ENCODE measurements at regions not wholly inside any gene's neighbourhood (a gene's known extent, or its start where the extent isn't known, plus 50 kb on each side); places are given as distances from the start of the nearest gene placed in this dataset.
A peak's percentile ranks its signal among the peaks of the same experiment; 100 is the strongest.

DNA sequence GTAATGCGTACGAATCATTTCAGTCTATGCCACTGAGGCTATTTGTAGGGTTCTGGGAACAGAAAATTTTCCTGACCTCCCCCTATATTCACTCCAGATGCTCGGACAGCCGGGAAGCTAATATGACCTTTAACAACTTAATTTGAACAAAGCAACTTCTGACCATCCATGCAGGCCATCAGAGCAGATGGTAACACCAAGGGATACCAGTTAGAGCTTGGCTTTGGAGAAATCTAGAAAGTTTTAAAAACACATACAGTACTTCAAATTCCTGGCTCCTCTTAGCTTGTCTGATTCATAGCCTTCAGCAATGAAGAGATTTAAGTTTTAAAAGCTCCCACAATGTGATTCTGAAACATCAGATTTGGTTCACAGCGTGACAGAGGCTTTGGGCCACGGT is 257.3 kb downstream of the GPAM start:
- Histone ChIP-seq H3K4me3 (no peak overlapping the region), H3K4me1 (ENCODE audit: insufficient read depth) (peaks cover 11% of the 10 kb centered on the region), H3K79me2 (replicated peaks; ENCODE audit: insufficient read depth) (no peaks in the 10 kb centered on the region), H3K27me3 (ENCODE audit: insufficient read depth) (no peaks in the 10 kb centered on the region), H3K36me3 (ENCODE audit: insufficient read depth) (no peaks in the 10 kb centered on the region), H3K9me2 (ENCODE audit: insufficient read depth) (peaks cover 17% of the 10 kb centered on the region; the same call in 1 of the 2 replicates), H4K20me1 (replicated peaks; ENCODE audit: insufficient read depth) (no peaks in the 10 kb centered on the region), H3K27ac (ENCODE audit: low read depth) (no peak overlapping the region), H3F3A (replicated peaks; ENCODE audit: low read depth) (no peaks in the 10 kb centered on the region), H3K4me2 (no peak overlapping the region), H2AFZ (no peak overlapping the region)
- TF ChIP-seq POLR2AphosphoS5 (IDR thresholded peaks at IDR 0.05; ENCODE audit: low read depth) (no peak), EZH2phosphoT487 (IDR thresholded peaks at IDR 0.05; ENCODE audit: unreplicated experiment) (no peak), NANOG (IDR thresholded peaks at IDR 0.05; ENCODE audit: borderline replicate concordance) (no peak), ZNF114 (CRISPR knock-in tag; IDR thresholded peaks at IDR 0.05) (no peak), EZH2 (IDR thresholded peaks at IDR 0.05; ENCODE audit: low read depth, unreplicated experiment) (no peak)
- TF ChIP-seq, protein P1, sequence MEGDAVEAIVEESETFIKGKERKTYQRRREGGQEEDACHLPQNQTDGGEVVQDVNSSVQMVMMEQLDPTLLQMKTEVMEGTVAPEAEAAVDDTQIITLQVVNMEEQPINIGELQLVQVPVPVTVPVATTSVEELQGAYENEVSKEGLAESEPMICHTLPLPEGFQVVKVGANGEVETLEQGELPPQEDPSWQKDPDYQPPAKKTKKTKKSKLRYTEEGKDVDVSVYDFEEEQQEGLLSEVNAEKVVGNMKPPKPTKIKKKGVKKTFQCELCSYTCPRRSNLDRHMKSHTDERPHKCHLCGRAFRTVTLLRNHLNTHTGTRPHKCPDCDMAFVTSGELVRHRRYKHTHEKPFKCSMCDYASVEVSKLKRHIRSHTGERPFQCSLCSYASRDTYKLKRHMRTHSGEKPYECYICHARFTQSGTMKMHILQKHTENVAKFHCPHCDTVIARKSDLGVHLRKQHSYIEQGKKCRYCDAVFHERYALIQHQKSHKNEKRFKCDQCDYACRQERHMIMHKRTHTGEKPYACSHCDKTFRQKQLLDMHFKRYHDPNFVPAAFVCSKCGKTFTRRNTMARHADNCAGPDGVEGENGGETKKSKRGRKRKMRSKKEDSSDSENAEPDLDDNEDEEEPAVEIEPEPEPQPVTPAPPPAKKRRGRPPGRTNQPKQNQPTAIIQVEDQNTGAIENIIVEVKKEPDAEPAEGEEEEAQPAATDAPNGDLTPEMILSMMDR (conservative IDR thresholded peaks at IDR 0.05; ENCODE audit: low read depth in 2 of 2), result no peak
- no peak for ATAC-seq
- Mint-ChIP-seq H3K4me3 (no peak overlapping the region), H3K36me3 (ENCODE audit: low read depth) (no peaks in the 10 kb centered on the region), H3K4me1 (peaks cover 9% of the 10 kb centered on the region), H3K27me3 (ENCODE audit: insufficient read depth, low read depth, poor library complexity) (no peaks in the 10 kb centered on the region), H3K27ac (no peak overlapping the region), H3K9me3 (peaks cover 2% of the 10 kb centered on the region; the same call in 1 of the 3 replicates)
- DNase-seq (ENCODE audit: low spot score), result no peak

DNA sequence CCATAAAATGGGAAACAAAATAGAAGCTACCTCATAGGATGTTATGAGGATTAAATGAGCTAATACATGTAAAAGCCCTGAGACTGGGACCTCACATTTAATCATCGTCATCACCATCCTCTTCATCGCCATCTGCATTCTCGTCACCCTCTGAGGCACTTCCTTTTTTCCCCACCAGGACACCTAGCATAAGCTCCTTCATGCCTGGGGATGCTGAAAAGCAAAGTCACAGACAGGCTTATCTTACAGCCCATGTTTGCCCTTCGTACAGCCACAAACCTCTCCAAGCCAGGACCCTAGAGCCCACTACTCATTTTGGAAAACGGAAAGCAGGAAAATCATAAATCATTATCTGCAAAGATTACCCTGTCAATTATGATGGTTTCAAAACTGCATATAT is 249.6 kb downstream of the GPAM start:
- H3K9me3 Mint-ChIP-seq, result peaks cover 10% of the 10 kb centered on the region; the same call in 2 of the 3 replicates
- H3K9me2 ChIP-seq (ENCODE audit: insufficient read depth), result peaks cover 19% of the 10 kb centered on the region
- H3K36me3 Mint-ChIP-seq (ENCODE audit: low read depth), result no peaks in the 10 kb centered on the region; the same call in 2 of the 3 replicates
- no peaks in the 10 kb centered on the region; the same call in 1 of the 2 replicates for H3K4me1 ChIP-seq (ENCODE audit: insufficient read depth)
- H3F3A ChIP-seq (replicated peaks; ENCODE audit: low read depth), result no peaks in the 10 kb centered on the region
- H3K27me3 ChIP-seq (ENCODE audit: insufficient read depth), result no peaks in the 10 kb centered on the region
- H3K4me3 Mint-ChIP-seq, result no peak overlapping the region
- no peak overlapping the region for H3K27ac Mint-ChIP-seq
- ATAC-seq, result peak; percentile 44
- H4K20me1 ChIP-seq (replicated peaks; ENCODE audit: insufficient read depth), result no peaks in the 10 kb centered on the region
- H2AFZ ChIP-seq, result no peak overlapping the region
- H3K4me1 Mint-ChIP-seq, result no peaks in the 10 kb centered on the region
- no peaks in the 10 kb centered on the region for H3K36me3 ChIP-seq (ENCODE audit: insufficient read depth)
- no peak overlapping the region for H3K4me3 ChIP-seq
- H3K79me2 ChIP-seq (replicated peaks; ENCODE audit: insufficient read depth), result no peaks in the 10 kb centered on the region
- no peak overlapping the region for H3K27ac ChIP-seq (ENCODE audit: low read depth)
- DNase-seq (ENCODE audit: low spot score), result peak; percentile 52
- no peak overlapping the region for H3K4me2 ChIP-seq
- peaks cover 3% of the 10 kb centered on the region for H3K27me3 Mint-ChIP-seq (ENCODE audit: insufficient read depth, low read depth, poor library complexity)
- TF ChIP-seq ZNF331 (CRISPR knock-in tag; IDR thresholded peaks at IDR 0.05; ENCODE audit: low read depth) (no peak), EZH2phosphoT487 (IDR thresholded peaks at IDR 0.05; ENCODE audit: unreplicated experiment) (no peak), STAT1 (IDR thresholded peaks at IDR 0.05; ENCODE audit: unreplicated experiment) (no peak)
- TF ChIP-seq, protein P2, sequence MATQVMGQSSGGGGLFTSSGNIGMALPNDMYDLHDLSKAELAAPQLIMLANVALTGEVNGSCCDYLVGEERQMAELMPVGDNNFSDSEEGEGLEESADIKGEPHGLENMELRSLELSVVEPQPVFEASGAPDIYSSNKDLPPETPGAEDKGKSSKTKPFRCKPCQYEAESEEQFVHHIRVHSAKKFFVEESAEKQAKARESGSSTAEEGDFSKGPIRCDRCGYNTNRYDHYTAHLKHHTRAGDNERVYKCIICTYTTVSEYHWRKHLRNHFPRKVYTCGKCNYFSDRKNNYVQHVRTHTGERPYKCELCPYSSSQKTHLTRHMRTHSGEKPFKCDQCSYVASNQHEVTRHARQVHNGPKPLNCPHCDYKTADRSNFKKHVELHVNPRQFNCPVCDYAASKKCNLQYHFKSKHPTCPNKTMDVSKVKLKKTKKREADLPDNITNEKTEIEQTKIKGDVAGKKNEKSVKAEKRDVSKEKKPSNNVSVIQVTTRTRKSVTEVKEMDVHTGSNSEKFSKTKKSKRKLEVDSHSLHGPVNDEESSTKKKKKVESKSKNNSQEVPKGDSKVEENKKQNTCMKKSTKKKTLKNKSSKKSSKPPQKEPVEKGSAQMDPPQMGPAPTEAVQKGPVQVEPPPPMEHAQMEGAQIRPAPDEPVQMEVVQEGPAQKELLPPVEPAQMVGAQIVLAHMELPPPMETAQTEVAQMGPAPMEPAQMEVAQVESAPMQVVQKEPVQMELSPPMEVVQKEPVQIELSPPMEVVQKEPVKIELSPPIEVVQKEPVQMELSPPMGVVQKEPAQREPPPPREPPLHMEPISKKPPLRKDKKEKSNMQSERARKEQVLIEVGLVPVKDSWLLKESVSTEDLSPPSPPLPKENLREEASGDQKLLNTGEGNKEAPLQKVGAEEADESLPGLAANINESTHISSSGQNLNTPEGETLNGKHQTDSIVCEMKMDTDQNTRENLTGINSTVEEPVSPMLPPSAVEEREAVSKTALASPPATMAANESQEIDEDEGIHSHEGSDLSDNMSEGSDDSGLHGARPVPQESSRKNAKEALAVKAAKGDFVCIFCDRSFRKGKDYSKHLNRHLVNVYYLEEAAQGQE (IDR thresholded peaks at IDR 0.05; ENCODE audit: unreplicated experiment), result no peak
- TF ChIP-seq, protein P1 (conservative IDR thresholded peaks at IDR 0.05; ENCODE audit: low read depth in 2 of 2), result peak; percentile 12 to 48; a peak in 2 of 4 replicates
